CD4-positive, alpha-beta memory T cell (primary cell): ENCODE measurements at regions not wholly inside any gene's neighbourhood (a gene's known extent, or its start where the extent isn't known, plus 50 kb on each side); places are given as distances from the start of the nearest gene placed in this dataset.

Source experiments
- CTCF ChIA-PET: fragments of 350-600 bp; sonication (Branson Sonifier 250); formaldehyde crosslinking; loops from one replicate; lab custom pipeline; 2021; ENCODE audit warnings: inconsistent platforms; ENCODE audit not compliant: partially characterized antibody; lab: Charles Lee
- POLR2A ChIA-PET: fragments of 350-600 bp; sonication (Branson Sonifier 250); formaldehyde crosslinking; loops from one replicate; lab custom pipeline; 2021; ENCODE audit not compliant: partially characterized antibody; lab: Charles Lee
- DNase-seq, 5 donors: peaks; one replicate each; pipeline versions ENCODE4 v3.0.0 to v3.0.0-alpha.2; 2020 to 2022; ENCODE audit warnings: mixed read lengths in 1 of 5
- H3K27ac ChIP-seq: one replicate; pipeline ENCODE4 v1.7.0; 2013; ENCODE audit warnings: low read depth, low read length
- H3K27me3 ChIP-seq: 2 replicates; pipeline ENCODE4 v1.7.0; 2013; ENCODE audit warnings: mild to moderate bottlenecking, low read length, moderate library complexity; ENCODE audit not compliant: insufficient read depth
- H3K36me3 ChIP-seq: 2 replicates; pipeline ENCODE4 v1.7.0; 2013; ENCODE audit warnings: mild to moderate bottlenecking, low read length, moderate library complexity; ENCODE audit not compliant: insufficient read depth
- H3K4me1 ChIP-seq: 2 replicates; pipeline ENCODE4 v1.7.0; 2013; ENCODE audit warnings: mild to moderate bottlenecking, low read length, moderate library complexity; ENCODE audit not compliant: insufficient read depth
- H3K4me3 ChIP-seq, 2 donors: one replicate each; pipeline ENCODE4 v1.7.0; 2013; ENCODE audit warnings: low read length in 2 of 2, mild to moderate bottlenecking in 1 of 2
- H3K9me3 ChIP-seq, 2 donors: one replicate each; pipeline ENCODE4 v1.7.0; 2013; ENCODE audit warnings: low read length in 2 of 2, control low read depth in 1 of 2; ENCODE audit not compliant: control insufficient read depth in 1 of 2
- H3K27ac Mint-ChIP-seq, 7 donors: one replicate each; pipeline ENCODE4 v1.8.0; 2020 to 2021; ENCODE audit warnings: mixed read lengths in 7 of 7, mild to moderate bottlenecking in 6 of 7, inconsistent platforms in 3 of 7, moderate library complexity in 3 of 7
- H3K27me3 Mint-ChIP-seq, 2 donors: one replicate each; pipeline ENCODE4 v1.8.0; 2020 to 2021; ENCODE audit warnings: mixed read lengths in 2 of 2
- H3K36me3 Mint-ChIP-seq, 2 donors: one replicate each; pipeline ENCODE4 v1.8.0; 2020 to 2021; ENCODE audit warnings: mixed read lengths in 2 of 2, inconsistent platforms in 1 of 2, mild to moderate bottlenecking in 1 of 2
- H3K4me1 Mint-ChIP-seq, 4 donors: one replicate each; pipeline ENCODE4 v1.8.0; 2020 to 2021; ENCODE audit warnings: mixed read lengths in 4 of 4, mild to moderate bottlenecking in 1 of 4
- H3K4me3 Mint-ChIP-seq, 8 donors: one replicate each; pipeline ENCODE4 v1.8.0; 2020 to 2021; ENCODE audit warnings: mixed read lengths in 8 of 8, mild to moderate bottlenecking in 7 of 8, moderate library complexity in 6 of 8, inconsistent platforms in 3 of 8
- H3K9me3 Mint-ChIP-seq, 8 donors: one replicate each; pipeline ENCODE4 v1.8.0; 2020 to 2021; ENCODE audit warnings: mixed read lengths in 8 of 8, mild to moderate bottlenecking in 5 of 8, inconsistent platforms in 3 of 8, moderate library complexity in 1 of 8
- intact Hi-C: fragments of 100-400 bp; cut with micrococcal nuclease; formaldehyde crosslinking; loops from one replicate; pipeline ENCODE4 v1.15.1; 2023

DNA sequence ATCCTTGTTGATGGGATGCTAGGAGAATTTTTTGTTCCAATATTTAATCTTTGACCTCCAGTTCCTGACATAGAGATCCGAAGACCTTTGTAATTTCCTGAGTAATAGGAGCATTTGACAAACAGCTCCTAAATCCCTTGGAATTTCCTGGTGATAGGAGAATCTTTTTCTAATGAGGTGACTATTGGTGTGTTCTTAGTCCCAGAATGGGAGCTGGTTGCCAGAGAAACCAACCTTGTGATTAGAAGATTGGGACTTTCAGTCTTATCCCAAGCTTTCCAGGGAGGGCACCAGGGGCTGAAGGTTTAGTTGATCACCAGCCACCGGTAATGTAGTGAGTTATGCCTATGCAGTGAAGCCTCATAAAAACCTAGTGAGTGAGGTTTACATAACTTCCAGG lies 170.9 kb downstream of the KDM5D start:
- Histone ChIP-seq H3K36me3 (no peaks in the 10 kb centered on the region), H3K4me3 (no peak overlapping the region), H3K9me3 (no peaks in the 10 kb centered on the region), H3K4me1 (peaks cover 34% of the 10 kb centered on the region), H3K27ac (no peak overlapping the region), H3K27me3 (no peaks in the 10 kb centered on the region)
- Mint-ChIP-seq H3K9me3 (no peaks in the 10 kb centered on the region), H3K4me1 (peaks cover 0 to 52% (median 16%) of the 10 kb centered on the region in 4 donors), H3K27me3 (no peaks in the 10 kb centered on the region), H3K27ac (no peak overlapping the region), H3K4me3 (no peak overlapping the region), H3K36me3 (peaks cover 0 to 14% of the 10 kb centered on the region in 2 donors)
- ChIA-PET CTCF (no interaction called here), POLR2A (interaction anchor here (0.6 kb wide), 1 partner anchor 33 kb away, joined by 3 read pairs; no protein-coding TSS in a partner anchor)
- DNase-seq: no peak
- intact Hi-C loops: no loop called here

DNA sequence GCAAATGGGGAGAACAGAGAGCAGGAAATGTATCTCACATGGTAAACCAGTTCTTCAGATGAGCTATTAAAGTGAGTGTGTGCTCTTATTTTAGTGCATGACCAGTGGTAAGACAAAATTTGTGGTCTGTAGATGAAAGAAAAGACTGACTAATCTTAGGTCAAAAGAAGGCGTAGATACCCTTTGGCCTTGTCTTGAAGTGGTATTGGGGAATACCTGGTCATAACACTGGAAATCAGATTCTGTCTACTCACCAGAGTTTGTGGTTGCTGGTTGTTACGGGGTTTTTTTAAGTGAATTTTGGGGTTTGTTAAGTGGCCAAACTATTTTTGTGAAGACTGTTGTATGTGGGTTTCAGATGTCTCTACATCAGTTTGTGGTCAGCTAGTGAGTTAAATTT lies 173.5 kb downstream of the KDM5D start:
- Histone ChIP-seq H3K36me3 (no peaks in the 10 kb centered on the region), H3K4me1 (peaks cover 43% of the 10 kb centered on the region), H3K9me3 (no peaks in the 10 kb centered on the region), H3K27me3 (no peaks in the 10 kb centered on the region), H3K27ac (no peak overlapping the region), H3K4me3 (no peak overlapping the region)
- Mint-ChIP-seq H3K27me3 (no peaks in the 10 kb centered on the region), H3K36me3 (peaks cover 0 to 20% of the 10 kb centered on the region in 2 donors), H3K9me3 (no peaks in the 10 kb centered on the region), H3K4me1 (peaks cover 0 to 78% (median 19%) of the 10 kb centered on the region in 4 donors), H3K4me3 (peak overlapping the region in 2 of 8 donors; percentile 41 to 58), H3K27ac (peak overlapping the region in 1 of 7 donors; percentile 35)
- DNase-seq: no peak
- intact Hi-C loops: no loop called here
- ChIA-PET POLR2A (no interaction called here), CTCF (interaction anchor here (1.0 kb wide), 1 partner anchor 31 kb away, joined by 4 read pairs; no protein-coding TSS in a partner anchor)

DNA sequence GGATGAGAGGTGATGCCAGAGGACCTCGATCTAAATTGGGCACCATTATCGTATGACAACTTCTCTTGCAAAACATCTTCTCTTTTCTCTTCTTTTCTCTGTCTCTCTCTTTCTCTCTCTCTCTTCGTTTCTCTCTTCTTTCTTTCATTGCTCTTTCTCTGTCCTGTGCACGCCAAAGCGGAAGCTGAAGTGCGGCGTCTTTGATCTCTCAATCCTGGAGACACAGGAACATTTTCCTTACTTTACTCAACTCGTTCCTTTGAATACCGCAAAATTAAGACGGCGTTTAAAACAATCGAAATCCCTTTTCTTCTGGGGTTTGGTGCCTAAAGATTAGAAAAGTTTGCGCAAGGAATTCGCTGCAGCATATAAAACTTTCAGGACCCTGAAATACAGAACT lies 176.6 kb downstream of the KDM5D start:
- ChIA-PET CTCF (interaction anchor here (1.1 to 4.1 kb wide), 4 partner anchors 64 to 176 kb away, joined by 3 to 20 read pairs (median 4); partner anchors contain the start of gene KDM5D), POLR2A (interaction anchor here (0.6 to 2.3 kb wide), 13 partner anchors 9 to 1008 kb away, joined by 3 to 61 read pairs (median 7); partner anchors contain the start of genes EIF1AY and KDM5D)
- peaks cover 35% of the 10 kb centered on the region for H3K4me1 ChIP-seq
- no peak for DNase-seq
- Mint-ChIP-seq H3K9me3 (no peaks in the 10 kb centered on the region), H3K27ac (peak overlapping the region in 2 of 7 donors; percentile 97 to 100), H3K4me1 (peaks cover 0 to 59% (median 14%) of the 10 kb centered on the region in 4 donors), H3K4me3 (peak overlapping the region in 2 of 8 donors; percentile 94 to 97), H3K27me3 (no peaks in the 10 kb centered on the region), H3K36me3 (peaks cover 0 to 16% of the 10 kb centered on the region in 2 donors)
- no peaks in the 10 kb centered on the region for H3K36me3 ChIP-seq
- peak overlapping the region; percentile 85 for H3K27ac ChIP-seq
- H3K4me3 ChIP-seq: peak overlapping the region; percentile 76 to 81
- intact Hi-C loops: loop anchor here (1.0 to 10.0 kb wide), 5 partner anchors 13 to 176 kb away; partner anchors contain the start of gene KDM5D
- no peaks in the 10 kb centered on the region for H3K9me3 ChIP-seq
- no peaks in the 10 kb centered on the region for H3K27me3 ChIP-seq

- POLR2A ChIA-PET: interaction anchor here (0.6 to 2.3 kb wide), 15 partner anchors 9 to 1009 kb away, joined by 3 to 61 read pairs (median 6); partner anchors contain the start of genes EIF1AY and KDM5D
- H3K9me3 ChIP-seq: no peaks in the 10 kb centered on the region
- intact Hi-C loops: loop anchor here (1.0 to 10.0 kb wide), 4 partner anchors 48 to 177 kb away; partner anchors contain the start of gene KDM5D
- H3K4me1 Mint-ChIP-seq: peaks cover 0 to 54% (median 12%) of the 10 kb centered on the region in 4 donors
- DNase-seq: peak in 1 of 5 donors; percentile 90
- CTCF ChIA-PET: interaction anchor here (1.5 to 4.1 kb wide), 3 partner anchors 63 to 177 kb away, joined by 3 to 20 read pairs (median 6); partner anchors contain the start of gene KDM5D
- H3K27me3 ChIP-seq: no peaks in the 10 kb centered on the region
- no peaks in the 10 kb centered on the region for H3K9me3 Mint-ChIP-seq
- H3K36me3 Mint-ChIP-seq: peaks cover 0 to 16% of the 10 kb centered on the region in 2 donors
- peak overlapping the region; percentile 76 to 81 for H3K4me3 ChIP-seq
- peaks cover 35% of the 10 kb centered on the region for H3K4me1 ChIP-seq
- H3K36me3 ChIP-seq: no peaks in the 10 kb centered on the region
- H3K4me3 Mint-ChIP-seq: peak overlapping the region in 2 of 8 donors; percentile 94 to 97
- H3K27ac ChIP-seq: peak overlapping the region; percentile 85
- peak overlapping the region in 2 of 7 donors; percentile 97 to 100 for H3K27ac Mint-ChIP-seq
- no peaks in the 10 kb centered on the region for H3K27me3 Mint-ChIP-seq
Observed at GRCh38 chrY:19567051-19567921, 177.2 kb downstream of the KDM5D start.

GRCh38 chrY:19559161-19559560 lies 185.4 kb downstream of the KDM5D start:
- Histone ChIP-seq H3K9me3 (no peaks in the 10 kb centered on the region), H3K27ac (no peak overlapping the region), H3K4me1 (no peaks in the 10 kb centered on the region), H3K4me3 (no peak overlapping the region), H3K27me3 (no peaks in the 10 kb centered on the region), H3K36me3 (no peaks in the 10 kb centered on the region)
- Mint-ChIP-seq H3K36me3 (no peaks in the 10 kb centered on the region), H3K27me3 (no peaks in the 10 kb centered on the region), H3K27ac (no peak overlapping the region), H3K4me3 (no peak overlapping the region), H3K9me3 (no peaks in the 10 kb centered on the region), H3K4me1 (no peaks in the 10 kb centered on the region)
- POLR2A ChIA-PET: no interaction called here
- DNase-seq: no peak
- CTCF ChIA-PET: no interaction called here
- intact Hi-C loops: no loop called here

GRCh38 chrY:19549671-19550466 lies 194.7 kb downstream of the KDM5D start:
- H3K27ac ChIP-seq: no peak overlapping the region
- no peaks in the 10 kb centered on the region for H3K4me1 ChIP-seq
- Mint-ChIP-seq H3K36me3 (no peaks in the 10 kb centered on the region), H3K9me3 (no peaks in the 10 kb centered on the region), H3K27me3 (peaks cover 0 to 7% of the 10 kb centered on the region in 2 donors), H3K4me3 (no peak overlapping the region), H3K4me1 (no peaks in the 10 kb centered on the region), H3K27ac (no peak overlapping the region)
- CTCF ChIA-PET: interaction anchor here (1.0 kb wide), 1 partner anchor 114 kb away, joined by 3 read pairs; no protein-coding TSS in a partner anchor
- POLR2A ChIA-PET: no interaction called here
- no peaks in the 10 kb centered on the region for H3K36me3 ChIP-seq
- intact Hi-C loops: no loop called here
- H3K9me3 ChIP-seq: no peaks in the 10 kb centered on the region
- H3K27me3 ChIP-seq: no peaks in the 10 kb centered on the region
- no peak overlapping the region for H3K4me3 ChIP-seq
- no peak for DNase-seq
